ENCODE measurements at regions not wholly inside any gene's neighbourhood (a gene's known extent, or its start where the extent isn't known, plus 50 kb on each side); places are given as distances from the start of the nearest gene placed in this dataset.

DNA sequence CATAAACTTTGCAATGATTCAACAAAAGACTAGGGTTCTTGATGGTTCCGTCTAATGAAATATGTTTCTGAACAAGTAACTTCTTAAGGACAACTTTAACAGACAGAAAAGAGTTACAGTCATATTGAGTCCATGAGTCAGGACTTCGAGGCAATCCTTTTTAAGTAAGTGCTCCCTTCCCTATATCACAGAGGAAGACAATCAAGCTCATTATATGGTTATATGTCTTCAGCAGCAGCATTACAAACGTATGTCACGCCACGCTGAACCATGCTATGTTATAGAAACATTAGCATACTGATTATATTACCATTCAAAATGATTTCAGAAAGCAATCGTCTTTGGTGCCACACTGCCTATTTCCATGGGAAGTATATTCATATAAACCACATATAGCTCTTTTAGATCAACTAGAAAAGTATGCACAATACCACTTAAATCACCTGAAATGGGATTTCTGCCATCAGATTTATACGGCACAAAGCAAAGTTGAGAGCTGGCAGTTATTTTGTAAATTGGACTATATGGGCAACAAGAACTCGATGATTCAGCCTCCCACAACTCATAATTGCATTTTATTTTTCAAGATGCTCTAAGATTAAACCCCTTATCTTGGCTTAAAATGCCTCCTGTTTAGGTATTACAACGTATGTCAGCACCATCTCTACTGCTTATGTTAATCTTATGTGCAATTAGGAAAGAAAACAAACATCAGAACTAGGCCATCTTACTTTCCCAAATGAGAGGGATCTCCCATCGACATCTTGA, 111.3 kb upstream of the SAMSN1 start (continued):
- no peak for TF ChIP-seq ARNT (IDR thresholded peaks at IDR 0.05)
- 0 out of 2 replicates have a peak, but pooled peaks have one; percentile 15 for TF ChIP-seq NFE2 (IDR thresholded peaks at IDR 0.05; ENCODE audit: low read depth)
- TF ChIP-seq ELF1 (tag; IDR thresholded peaks at IDR 0.05) = no peak
- TF ChIP-seq TOE1 (IDR thresholded peaks at IDR 0.05; ENCODE audit: borderline replicate concordance) = no peak
- no peak for TF ChIP-seq TOE1 (CRISPR knock-in tag; IDR thresholded peaks at IDR 0.05; ENCODE audit: borderline replicate concordance, low read depth)
- no peak for TF ChIP-seq HSF4 (CRISPR knock-in tag; IDR thresholded peaks at IDR 0.05; ENCODE audit: borderline replicate concordance)
- TF ChIP-seq KAT8 (IDR thresholded peaks at IDR 0.05; ENCODE audit: low read depth) = no peak
- TF ChIP-seq, protein P1, sequence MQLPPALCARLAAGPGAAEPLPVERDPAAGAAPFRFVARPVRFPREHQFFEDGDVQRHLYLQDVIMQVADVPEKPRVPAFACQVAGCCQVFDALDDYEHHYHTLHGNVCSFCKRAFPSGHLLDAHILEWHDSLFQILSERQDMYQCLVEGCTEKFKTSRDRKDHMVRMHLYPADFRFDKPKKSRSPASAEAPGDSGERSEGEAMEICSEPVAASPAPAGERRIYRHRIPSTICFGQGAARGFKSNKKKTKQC (CRISPR knock-in tag; IDR thresholded peaks at IDR 0.05) = no peak
- TF ChIP-seq ARHGAP35 (IDR thresholded peaks at IDR 0.05; ENCODE audit: partially characterized antibody) = no peak
- no peak for TF ChIP-seq ZNF347 (CRISPR knock-in tag; IDR thresholded peaks at IDR 0.05; ENCODE audit: low read depth)
- TF ChIP-seq, protein P2, sequence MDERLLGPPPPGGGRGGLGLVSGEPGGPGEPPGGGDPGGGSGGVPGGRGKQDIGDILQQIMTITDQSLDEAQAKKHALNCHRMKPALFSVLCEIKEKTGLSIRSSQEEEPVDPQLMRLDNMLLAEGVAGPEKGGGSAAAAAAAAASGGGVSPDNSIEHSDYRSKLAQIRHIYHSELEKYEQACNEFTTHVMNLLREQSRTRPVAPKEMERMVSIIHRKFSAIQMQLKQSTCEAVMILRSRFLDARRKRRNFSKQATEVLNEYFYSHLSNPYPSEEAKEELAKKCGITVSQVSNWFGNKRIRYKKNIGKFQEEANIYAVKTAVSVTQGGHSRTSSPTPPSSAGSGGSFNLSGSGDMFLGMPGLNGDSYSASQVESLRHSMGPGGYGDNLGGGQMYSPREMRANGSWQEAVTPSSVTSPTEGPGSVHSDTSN (CRISPR knock-in tag; IDR thresholded peaks at IDR 0.05; ENCODE audit: low read depth) = no peak
- TF ChIP-seq, protein P2 (tag; conservative IDR thresholded peaks at IDR 0.05; ENCODE audit: low read depth) = 0 out of 2 replicates have a peak, but pooled peaks have one; percentile 5
- TF ChIP-seq HDGF (IDR thresholded peaks at IDR 0.05) = no peak
- TF ChIP-seq, protein P3, sequence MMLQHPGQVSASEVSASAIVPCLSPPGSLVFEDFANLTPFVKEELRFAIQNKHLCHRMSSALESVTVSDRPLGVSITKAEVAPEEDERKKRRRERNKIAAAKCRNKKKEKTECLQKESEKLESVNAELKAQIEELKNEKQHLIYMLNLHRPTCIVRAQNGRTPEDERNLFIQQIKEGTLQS (IDR thresholded peaks at IDR 0.05) = no peak
- TF ChIP-seq, protein P3 (CRISPR knock-in tag; conservative IDR thresholded peaks at IDR 0.05) = no peak
- no peak for TF ChIP-seq SNIP1 (IDR thresholded peaks at IDR 0.05; ENCODE audit: low read depth)
- no peak for TF ChIP-seq KDM2B (CRISPR knock-in tag; IDR thresholded peaks at IDR 0.05)
- TF ChIP-seq, protein P4, sequence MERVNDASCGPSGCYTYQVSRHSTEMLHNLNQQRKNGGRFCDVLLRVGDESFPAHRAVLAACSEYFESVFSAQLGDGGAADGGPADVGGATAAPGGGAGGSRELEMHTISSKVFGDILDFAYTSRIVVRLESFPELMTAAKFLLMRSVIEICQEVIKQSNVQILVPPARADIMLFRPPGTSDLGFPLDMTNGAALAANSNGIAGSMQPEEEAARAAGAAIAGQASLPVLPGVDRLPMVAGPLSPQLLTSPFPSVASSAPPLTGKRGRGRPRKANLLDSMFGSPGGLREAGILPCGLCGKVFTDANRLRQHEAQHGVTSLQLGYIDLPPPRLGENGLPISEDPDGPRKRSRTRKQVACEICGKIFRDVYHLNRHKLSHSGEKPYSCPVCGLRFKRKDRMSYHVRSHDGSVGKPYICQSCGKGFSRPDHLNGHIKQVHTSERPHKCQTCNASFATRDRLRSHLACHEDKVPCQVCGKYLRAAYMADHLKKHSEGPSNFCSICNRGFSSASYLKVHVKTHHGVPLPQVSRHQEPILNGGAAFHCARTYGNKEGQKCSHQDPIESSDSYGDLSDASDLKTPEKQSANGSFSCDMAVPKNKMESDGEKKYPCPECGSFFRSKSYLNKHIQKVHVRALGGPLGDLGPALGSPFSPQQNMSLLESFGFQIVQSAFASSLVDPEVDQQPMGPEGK (CRISPR knock-in tag; IDR thresholded peaks at IDR 0.05; ENCODE audit: borderline replicate concordance) = no peak
- TF ChIP-seq DPF2 (IDR thresholded peaks at IDR 0.05) = peak; percentile 54; the same call in 1 of the 2 replicates
- TF ChIP-seq ZNF12 (CRISPR knock-in tag; IDR thresholded peaks at IDR 0.05) = no peak
- TF ChIP-seq TAF9B (IDR thresholded peaks at IDR 0.05; ENCODE audit: partially characterized antibody) = no peak
- no peak for TF ChIP-seq EZH2 (IDR thresholded peaks at IDR 0.05; ENCODE audit: borderline replicate concordance, low read depth, low read length)

All from K562 (cell line).